Posterior cingulate gyrus (tissue), 11 donors: ENCODE measurements at regions not wholly inside any gene's neighbourhood (a gene's known extent, or its start where the extent isn't known, plus 50 kb on each side); places are given as distances from the start of the nearest gene placed in this dataset.

ENCODE experiments used
- DNase-seq, 10 donors: peaks; one replicate each; pipeline versions ENCODE4 v3.0.0 to v3.0.0-alpha.2; 2020 to 2021; ENCODE audit warnings: mixed read lengths in 3 of 10
- intact Hi-C: fragments of 100-400 bp; cut with DNase I; formaldehyde crosslinking; loops from one replicate; pipeline ENCODE4 v1.15.1; 2023

DNA sequence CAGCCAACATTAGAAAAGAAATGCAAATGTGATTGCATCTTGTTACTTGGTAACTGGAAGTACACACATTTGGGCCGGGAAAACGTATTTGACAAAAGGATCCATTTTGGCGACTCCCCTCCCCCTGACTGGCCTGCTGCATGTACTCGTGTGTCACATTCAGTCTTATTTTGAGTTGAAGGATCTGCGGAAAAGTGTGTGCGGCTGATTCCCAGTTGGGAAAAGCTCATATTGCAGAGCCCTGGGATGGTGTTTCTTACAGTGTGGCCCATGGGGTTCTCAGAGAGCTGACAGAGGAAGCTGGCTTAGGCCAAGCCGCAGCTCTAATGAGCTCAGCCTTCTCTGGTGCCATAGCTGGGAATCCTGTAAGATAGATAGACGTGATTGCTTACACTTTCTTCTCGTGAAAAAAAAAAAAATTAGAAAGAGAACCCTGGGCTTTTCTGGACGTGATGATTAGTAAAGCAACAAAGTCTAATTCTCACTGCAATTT lies 170.3 kb upstream of the ARGLU1 start:
- DNase-seq: peak in 1 of 10 donors; percentile 47
- intact Hi-C loops: no loop called here

DNA sequence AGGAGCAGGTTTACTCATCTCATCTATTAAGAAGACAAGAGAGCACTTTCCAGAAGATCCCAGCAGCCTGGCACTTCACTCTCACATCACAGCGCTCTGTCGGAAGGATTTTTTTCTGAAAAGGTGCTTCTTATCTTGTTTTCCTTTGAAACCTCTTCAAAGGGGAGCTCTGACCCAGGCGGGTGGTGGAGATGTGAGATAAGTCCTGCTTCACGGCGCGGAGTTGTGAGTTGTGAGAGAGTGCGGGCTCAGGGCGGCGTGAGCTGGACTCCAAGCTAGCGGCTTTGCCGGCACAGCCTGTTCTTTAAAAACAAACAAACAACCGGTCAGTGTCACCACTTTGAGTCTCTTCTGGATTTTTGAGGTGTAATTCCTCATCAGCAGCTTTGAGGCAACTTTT lies 169.0 kb upstream of the ARGLU1 start:
- peak in 2 of 10 donors; percentile 66 to 67 for DNase-seq
- intact Hi-C loops: no loop called here

DNA sequence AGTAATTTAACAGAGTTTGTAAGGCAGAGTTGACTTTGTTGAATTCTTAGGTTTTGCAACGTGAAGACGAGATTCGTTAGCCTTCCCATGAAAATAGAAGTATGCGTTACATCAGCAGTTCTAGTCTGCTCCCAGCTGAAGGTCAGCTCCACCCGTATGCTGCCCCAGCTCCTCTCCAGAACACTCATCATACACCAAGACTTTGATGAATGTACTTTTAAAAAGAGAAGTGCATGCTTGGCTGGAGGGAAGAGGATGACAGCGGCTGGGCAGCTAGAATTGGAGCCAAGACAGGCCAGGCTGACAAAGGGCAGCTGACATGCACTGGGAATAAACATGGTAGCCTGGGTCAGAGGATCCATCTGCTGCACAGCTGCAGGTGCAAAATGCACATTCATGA lies 166.3 kb upstream of the ARGLU1 start:
- DNase-seq: peak in 1 of 10 donors; percentile 51
- intact Hi-C loops: no loop called here

DNA sequence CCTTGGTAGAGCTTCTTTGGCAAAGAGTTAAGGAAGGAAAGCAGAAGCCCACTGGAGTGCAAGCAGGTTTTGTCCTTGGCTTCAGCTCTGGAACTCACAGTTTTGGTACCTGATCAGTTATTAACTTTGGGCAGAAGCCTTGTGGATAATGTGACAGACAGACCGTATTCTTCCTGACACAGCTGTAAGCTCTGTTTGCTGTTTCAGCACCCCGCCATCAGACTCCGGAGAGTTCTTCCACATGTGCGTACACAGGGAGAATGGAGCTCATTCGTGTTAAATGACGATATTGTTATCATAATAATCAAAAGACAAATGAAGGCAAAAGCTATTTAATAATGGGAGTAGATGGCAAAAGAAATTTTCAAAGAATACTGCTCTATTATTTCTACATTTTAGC lies 155.1 kb upstream of the ARGLU1 start:
- intact Hi-C loops: no loop called here
- DNase-seq: no peak

DNA sequence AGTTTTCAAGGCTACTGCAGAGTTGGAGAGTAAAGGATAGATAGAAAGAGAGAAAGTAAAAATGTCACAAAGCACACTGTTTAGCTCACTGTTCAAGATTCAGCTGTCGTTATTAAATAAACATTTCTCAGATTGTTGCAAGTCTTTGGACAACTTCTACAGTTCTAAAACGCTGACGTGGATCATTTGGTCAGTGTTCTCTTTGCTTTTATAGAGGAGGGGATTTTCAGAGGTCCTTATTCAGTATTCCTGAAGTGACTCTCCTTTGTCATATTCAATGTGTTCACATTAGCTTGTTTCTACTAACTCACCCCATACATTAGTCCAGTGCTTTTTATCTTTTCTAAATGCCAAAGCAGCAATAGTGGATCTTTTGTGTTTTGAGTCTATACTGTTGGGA lies 154.7 kb upstream of the ARGLU1 start:
- intact Hi-C loops: no loop called here

DNA sequence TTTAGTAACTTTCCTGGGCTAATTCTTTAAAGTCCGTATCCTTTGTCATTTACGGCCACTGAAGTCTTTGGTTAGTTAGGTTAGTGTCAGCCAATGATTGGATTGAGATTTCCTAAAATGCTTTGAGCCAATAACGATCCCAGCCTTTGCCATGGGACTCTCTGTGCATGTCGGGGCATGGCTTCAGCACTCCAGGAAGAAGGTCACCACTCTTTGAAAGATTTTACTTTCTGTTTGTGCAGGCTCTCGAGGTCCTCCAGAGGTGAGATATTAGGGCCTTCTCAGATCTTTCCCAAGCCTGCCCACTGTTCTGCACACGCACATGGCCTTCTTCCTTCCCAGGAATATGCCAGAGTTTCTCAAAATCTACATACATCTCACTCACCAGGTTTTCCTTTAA lies 153.7 kb upstream of the ARGLU1 start:
- intact Hi-C loops: no loop called here
- DNase-seq: no peak

More for the DNA sequence above, 154.7 kb upstream of the ARGLU1 start:
- DNase-seq: no peak

DNA sequence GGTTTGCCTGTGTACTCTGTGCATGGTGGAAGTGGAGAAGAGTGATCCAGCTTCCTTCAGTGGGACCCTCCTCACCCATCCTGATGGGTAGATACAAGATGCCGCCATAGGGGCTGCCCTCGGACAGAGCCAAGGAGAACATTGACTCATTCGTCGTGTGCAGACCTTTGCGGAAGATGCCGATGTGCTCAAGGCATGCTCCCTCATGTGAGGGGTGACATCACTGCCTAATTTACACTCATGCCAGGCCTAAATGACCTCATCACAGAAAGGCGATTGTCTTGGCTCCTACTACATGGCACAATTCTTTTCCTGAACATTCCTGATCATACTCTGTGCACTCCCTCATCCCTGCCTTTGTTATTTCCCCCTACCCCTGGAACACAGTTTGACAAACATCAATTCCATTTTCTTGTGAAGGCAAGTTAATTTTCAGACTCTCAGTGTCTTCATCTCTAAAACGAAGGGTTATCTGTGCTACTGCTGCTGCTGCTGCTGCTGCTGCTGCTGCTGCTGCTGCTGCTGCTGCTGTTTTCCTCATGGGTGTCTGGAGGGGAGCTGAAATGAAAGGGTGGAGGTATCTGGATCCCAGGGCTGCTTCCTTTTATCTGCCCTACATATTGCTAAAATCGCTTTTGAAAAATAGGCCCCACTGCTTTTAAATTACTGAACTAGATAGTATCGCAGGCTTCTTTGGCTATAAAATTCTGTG lies 146.5 kb upstream of the ARGLU1 start:
- DNase-seq: no peak
- intact Hi-C loops: no loop called here

DNA sequence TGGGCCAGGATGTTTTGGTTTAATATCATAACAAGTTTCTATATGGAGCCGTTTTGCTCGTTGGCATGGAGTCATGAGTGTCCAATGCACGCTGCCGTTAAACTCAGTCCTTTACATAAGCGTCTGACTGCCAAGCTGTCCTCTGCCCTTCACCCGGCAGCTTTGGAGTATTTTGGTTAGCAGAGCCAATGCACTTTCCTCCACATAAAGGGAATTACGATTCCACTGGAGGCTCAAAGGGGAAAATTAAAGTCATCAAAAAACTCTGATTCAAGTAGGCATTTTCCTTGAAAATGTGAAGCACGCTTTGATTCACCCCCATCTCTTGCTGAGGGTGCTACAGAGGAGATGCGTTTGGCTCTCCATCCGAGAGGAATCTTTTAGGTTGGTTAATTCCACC lies 144.4 kb upstream of the ARGLU1 start:
- DNase-seq: no peak
- intact Hi-C loops: no loop called here

DNA sequence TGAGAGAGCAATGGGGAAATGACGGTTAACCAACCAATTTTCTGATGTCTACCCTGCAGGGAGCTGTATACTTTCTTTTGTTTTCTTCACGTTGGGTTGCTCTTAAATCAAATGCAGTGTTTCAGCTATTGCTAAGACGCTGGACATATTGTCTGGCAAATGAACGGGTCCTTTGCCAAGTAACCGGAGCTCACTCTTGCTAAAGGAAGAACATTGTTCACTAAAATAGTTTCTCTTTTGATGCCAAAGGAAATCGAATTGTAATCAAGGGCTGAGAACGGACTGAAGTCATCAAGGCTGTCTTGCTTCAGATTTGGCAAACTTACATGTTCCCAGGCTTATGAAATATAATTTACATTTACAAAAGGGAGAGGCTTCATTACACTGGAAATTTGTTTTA lies 142.3 kb upstream of the ARGLU1 start:
- intact Hi-C loops: no loop called here
- DNase-seq: no peak

DNA sequence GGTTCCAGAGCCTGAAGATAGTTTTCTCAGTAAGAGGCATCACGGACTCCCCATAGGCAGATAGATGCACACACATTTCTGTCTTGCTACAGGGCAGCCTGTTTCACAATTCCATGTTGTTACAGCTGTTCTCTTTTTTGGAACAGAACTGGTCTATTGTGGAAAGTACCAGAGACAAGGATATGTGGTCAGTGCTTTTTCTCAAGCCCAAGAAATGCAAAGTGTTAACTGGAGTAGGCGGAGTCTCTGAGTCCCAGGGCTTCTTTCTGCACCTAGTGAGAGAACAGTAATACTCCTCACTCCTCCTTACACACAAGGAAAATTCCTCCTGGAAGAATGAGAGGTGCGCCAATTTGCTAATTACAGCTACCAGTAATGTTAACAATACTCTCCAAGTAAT lies 141.6 kb upstream of the ARGLU1 start:
- no peak for DNase-seq
- intact Hi-C loops: no loop called here

DNA sequence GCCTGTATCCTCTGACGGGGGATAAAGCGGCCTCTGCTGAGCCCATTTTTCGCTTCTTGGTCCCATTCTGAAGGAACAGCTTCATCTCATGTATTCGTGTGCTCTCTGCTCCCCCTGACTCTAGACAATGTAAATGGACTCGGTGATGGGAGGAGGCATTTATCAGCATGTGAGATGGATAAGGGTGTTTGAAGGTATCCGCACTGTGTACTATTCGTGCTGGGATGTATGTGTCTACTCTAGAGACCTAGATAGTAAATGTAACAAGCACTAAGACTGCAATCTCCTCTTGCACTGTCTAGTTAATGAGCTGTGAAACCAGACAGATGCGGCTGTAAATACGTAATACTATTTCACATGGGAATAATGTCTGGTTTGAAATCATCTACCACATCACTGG lies 134.6 kb upstream of the ARGLU1 start:
- intact Hi-C loops: no loop called here
- no peak for DNase-seq

DNA sequence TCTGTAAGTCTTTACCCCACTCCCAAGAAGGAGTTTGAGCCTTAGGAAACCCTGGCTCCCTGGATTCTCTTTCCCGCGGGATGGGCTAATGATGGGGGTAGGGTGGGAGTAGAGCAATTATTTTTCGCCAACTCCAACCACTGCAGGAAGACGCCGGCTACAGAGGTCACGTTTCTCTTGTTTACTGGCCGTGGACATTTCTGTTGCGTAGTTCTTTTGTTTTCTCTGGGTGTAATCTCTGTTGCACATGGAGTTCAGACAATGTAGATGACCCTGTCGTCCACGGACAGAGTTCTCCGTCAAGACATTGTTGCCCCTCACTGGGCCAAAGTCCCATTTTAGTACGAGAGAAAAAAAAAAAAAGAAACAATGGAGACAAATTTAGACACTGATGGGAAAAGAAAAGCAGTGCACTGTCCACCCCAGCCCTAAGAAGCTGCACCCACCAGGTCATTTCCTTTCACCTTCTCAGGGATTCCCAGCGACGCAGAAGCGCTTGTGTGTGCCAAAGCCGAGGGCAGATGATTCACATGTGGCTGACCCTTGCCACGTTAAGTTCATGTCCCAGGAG lies 133.9 kb upstream of the ARGLU1 start:
- DNase-seq: no peak
- intact Hi-C loops: no loop called here

DNA sequence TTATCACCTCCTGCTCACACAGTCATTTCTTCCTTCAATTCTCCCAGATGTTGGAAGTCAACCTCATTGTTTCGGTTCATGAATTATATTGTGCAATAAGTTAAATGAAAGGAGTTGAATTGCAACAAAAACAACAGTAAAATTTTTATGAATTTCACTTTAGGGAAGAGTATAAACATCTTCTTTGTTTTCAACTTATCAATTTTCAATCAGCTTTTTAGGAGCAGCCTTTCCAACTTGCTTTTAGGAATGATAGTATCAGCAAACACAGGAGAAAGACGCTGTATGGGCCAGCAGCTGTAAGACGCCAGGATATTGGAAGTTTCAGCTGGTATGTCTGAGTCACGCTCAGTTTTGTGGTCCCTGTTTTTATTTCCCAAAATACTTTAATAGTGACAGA lies 132.5 kb upstream of the ARGLU1 start:
- intact Hi-C loops: no loop called here
- DNase-seq: no peak

DNA sequence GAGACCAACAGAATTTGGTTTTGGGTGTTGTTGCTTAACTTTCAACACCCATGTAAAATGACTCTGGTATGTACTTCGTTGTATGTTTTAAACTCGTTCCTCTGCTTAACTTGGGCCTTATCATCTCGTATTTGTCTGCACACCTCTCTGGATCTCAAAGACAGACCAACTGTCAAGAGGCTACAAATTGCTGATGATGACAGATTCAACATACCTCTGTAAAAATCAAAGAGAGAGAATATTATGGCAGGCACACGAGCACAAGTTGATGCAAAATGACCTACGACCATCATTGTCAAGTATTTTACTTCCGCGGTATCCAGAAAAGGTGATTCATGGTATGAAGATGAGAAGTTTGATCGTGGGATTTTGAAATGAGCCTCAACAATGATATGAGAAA lies 132.1 kb upstream of the ARGLU1 start:
- DNase-seq: no peak
- intact Hi-C loops: no loop called here

DNA sequence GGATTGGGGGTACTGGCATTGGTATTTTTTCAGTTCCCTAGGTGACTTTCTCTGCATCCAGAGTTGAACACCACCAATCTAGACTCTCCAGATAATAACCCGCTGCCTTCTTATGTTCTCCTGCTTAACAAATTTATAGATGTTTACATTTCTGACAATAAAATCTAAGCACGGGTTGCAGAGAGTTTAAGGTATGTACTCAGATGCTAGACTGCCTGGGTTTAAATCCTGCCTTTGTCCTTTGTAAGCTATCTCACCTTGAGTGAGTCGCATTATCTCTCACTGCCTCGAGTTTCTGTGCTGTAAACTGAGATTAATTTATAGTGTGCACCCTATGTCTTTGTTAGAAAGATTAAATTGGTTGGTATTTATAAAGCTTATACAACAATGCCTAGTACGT lies 131.4 kb upstream of the ARGLU1 start:
- no peak for DNase-seq
- intact Hi-C loops: no loop called here

DNA sequence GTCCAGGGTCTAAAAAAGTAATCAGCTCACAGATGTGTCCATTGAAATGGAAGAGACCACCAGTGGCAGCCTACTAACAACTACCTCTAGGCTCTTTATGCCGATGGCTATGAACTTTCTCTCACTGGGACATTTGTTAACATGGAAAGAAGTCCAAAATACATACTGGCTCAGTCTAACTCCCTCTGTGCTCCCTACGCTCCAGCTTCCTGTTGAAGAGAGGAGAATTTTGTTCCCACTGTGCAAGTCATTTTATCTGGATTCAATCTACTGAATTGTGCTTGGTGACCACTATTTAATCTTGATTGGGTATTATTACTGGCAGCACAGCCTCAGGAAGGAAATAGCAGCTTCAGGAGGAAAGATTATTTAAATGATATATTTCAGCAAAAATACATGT lies 128.8 kb upstream of the ARGLU1 start:
- DNase-seq: no peak
- intact Hi-C loops: no loop called here

DNA sequence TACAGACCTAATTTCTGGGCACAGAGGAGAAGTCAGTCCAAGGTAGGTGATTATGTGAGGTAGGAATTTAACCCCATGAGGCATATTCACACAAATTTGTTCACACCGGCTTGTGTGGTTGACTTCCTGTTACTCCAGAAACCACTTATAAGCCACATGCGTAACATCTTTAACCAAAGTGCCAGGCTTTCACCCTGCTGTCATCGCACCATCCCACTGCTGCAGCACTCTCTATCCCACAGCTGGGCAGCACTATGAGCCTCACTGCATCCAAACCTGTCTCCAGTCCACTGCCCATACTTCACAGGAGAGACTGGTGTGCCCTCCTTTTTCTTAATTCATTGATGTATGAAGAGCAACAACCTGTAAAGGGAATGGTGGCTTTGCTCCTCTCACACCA lies 128.2 kb upstream of the ARGLU1 start:
- intact Hi-C loops: no loop called here
- DNase-seq: no peak

DNA sequence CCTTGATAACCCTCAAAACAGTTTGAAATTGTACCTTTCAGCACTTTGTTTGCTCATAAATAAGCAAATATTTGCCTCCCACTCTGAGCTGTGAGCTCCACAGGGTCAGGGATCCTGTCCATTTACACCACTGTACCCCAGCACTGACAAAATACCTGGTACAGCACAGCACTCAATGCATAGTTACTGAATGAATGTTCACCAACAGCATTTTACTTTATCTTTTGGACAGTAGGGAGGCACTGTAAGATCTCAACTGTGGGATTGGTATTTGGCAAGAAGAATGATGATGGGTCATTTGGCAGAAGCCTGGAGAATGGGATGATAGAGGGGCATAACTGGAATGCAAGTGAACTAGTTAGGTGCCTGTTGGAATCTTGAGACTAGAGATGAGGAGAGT lies 127.2 kb upstream of the ARGLU1 start:
- intact Hi-C loops: no loop called here
- no peak for DNase-seq

DNA sequence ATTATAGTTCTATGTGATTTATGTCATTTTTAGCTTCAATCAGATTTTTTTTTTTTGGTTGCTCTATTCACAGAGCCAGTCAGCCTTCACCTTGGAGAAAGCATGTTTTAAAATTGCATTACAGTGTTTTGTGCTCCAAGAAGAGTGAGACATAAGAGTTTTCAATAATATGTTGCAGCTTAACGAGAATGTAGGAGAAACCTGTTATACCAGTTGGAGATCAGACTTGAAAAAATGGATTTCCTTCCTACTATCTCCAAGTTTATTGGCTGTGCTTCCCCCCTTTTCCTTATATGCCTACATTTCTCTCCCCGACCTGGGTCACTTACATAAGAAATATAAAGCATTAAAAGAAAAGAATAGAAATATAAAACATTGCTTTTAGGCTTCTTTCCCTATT lies 123.9 kb upstream of the ARGLU1 start:
- DNase-seq: no peak
- intact Hi-C loops: no loop called here

DNA sequence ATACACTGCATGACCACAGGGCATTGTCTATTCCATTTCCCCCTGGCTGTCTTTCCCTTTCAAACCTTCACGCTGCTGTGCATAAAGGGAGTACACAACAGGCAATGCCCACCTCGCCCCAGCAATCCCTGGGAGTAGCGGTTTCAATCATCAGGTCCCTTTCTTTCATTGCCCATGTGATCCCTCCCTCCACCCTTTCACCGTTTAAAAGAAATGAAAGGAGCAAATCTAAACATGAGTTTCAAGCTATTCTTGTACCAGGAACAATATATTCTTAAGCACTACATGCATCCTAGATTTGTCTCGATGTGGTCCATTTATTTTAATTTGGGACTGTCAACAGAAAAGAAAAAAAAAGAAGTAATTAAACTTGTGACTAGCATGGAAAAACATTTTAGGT lies 123.4 kb upstream of the ARGLU1 start:
- no peak for DNase-seq
- intact Hi-C loops: no loop called here

DNA sequence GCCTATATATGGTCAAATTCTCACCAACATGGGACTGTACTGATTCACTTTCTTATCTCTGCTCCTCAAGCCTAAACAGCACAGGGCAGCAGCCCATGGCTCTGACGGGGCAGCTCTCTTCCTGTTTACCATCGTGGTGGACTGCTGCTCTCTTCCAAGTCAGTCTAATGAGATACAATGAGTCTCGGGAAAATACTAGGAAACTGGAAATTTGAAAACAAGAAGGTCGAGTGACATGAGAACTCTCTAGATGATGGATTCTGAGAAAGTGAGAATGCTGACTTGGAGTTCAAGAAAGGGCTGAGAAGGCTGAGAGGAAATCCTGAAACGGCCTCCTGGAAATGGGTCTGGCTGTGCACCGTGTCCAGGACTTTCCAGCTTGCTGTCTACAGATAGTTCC lies 122.8 kb upstream of the ARGLU1 start:
- no peak for DNase-seq
- intact Hi-C loops: no loop called here

DNA sequence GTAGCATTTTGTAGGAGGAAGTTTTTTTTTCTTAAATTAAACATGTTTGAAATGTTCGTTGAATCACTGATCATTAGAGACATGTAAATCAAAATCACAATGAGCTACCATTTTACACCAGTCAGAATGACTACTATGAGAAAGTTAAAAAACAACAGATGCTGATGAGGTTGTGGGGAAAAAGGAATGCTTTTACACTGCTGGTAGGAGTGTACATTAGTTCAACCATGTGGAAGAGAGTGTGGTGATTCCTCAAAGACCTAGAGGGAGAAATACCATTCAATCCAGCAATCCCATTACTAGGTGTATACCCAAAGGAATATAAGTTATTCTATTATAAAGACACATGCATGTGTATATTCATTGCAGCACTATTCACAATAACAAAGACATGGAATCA lies 122.0 kb upstream of the ARGLU1 start:
- intact Hi-C loops: loop anchor here (5.0 kb wide), 1 partner anchor 227 kb away; no protein-coding TSS in a partner anchor
- no peak for DNase-seq

DNA sequence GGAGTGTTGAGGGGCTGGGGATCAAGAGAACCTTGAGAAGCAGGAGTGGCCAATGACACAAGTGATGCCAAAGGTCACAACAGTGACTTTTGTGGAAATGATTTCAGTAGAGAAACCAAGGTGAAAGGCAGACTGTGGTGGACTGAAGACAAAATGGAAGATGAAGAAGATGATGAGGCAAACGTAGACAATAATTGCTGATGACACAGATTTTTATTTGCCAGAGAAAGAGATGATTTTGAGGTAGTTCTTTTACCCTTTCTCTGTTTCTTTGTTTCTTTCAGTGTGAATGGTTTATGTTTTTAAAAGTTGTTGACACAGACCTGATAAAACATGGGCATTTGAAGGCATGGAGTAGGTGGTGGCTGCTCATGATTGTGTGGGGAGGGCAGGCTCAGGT lies 121.0 kb upstream of the ARGLU1 start:
- no peak for DNase-seq
- intact Hi-C loops: loop anchor here (5.0 kb wide), 1 partner anchor 228 kb away; no protein-coding TSS in a partner anchor
